ENCODE measurements at regions not wholly inside any gene's neighbourhood (a gene's known extent, or its start where the extent isn't known, plus 50 kb on each side); places are given as distances from the start of the nearest gene placed in this dataset.
"Not testable (repeated sequence)": the region's sequence is repeated elsewhere in the genome, so short reads cannot be mapped to it uniquely, and the experiment has no call there.

GRCh38 chr6:100304575-100304974, 160.1 kb downstream of the SIM1 start:
- Histone ChIP-seq H3K36me3 (ENCODE audit: insufficient read depth, low read length) (no peaks in the 10 kb centered on the region), H2AFZ (ENCODE audit: low read length) (no peak overlapping the region), H3K27me3 (ENCODE audit: low read length) (no peaks in the 10 kb centered on the region), H3K79me2 (ENCODE audit: low read length) (no peaks in the 10 kb centered on the region), H3K4me1 (ENCODE audit: low read length) (no peaks in the 10 kb centered on the region), H3K9me2 (replicated peaks; ENCODE audit: insufficient read depth, low read length) (no peaks in the 10 kb centered on the region), H4K20me1 (ENCODE audit: insufficient read depth, low read depth, low read length) (no peaks in the 10 kb centered on the region), H3K4me2 (ENCODE audit: low read depth, low read length, poor library complexity, severe bottlenecking) (no peak overlapping the region), H3K4me3 (ENCODE audit: low read length) (no peak overlapping the region), H3K9ac (ENCODE audit: low read length) (no peak overlapping the region), H3K9me3 (ENCODE audit: low read length) (no peaks in the 10 kb centered on the region), H3K27ac (ENCODE audit: low read length) (no peak overlapping the region)
- no peak for DNase-seq

- H3K4me1 ChIP-seq (ENCODE audit: low read length), result no peaks in the 10 kb centered on the region
- H3K9me2 ChIP-seq (replicated peaks; ENCODE audit: insufficient read depth, low read length), result no peaks in the 10 kb centered on the region
- H3K9ac ChIP-seq (ENCODE audit: low read length), result no peak overlapping the region
- H3K79me2 ChIP-seq (ENCODE audit: low read length), result no peaks in the 10 kb centered on the region
- H3K36me3 ChIP-seq (ENCODE audit: insufficient read depth, low read length), result no peaks in the 10 kb centered on the region
- no peak for DNase-seq
- no peak overlapping the region for H3K4me3 ChIP-seq (ENCODE audit: low read length)
- H3K27ac ChIP-seq (ENCODE audit: low read length), result no peak overlapping the region
- no peak overlapping the region for H2AFZ ChIP-seq (ENCODE audit: low read length)
- no peaks in the 10 kb centered on the region for H3K9me3 ChIP-seq (ENCODE audit: low read length)
- no peak overlapping the region for H3K4me2 ChIP-seq (ENCODE audit: low read depth, low read length, poor library complexity, severe bottlenecking)
- H3K27me3 ChIP-seq (ENCODE audit: low read length), result no peaks in the 10 kb centered on the region
- H4K20me1 ChIP-seq (ENCODE audit: insufficient read depth, low read depth, low read length), result no peaks in the 10 kb centered on the region
Measured at GRCh38 chr6:100301731-100302130, 163.0 kb downstream of the SIM1 start.

GRCh38 chr6:100300221-100300736, 164.4 kb downstream of the SIM1 start:
- Histone ChIP-seq H3K79me2 (ENCODE audit: low read length) (no peaks in the 10 kb centered on the region), H3K9ac (ENCODE audit: low read length) (no peak overlapping the region), H3K36me3 (ENCODE audit: insufficient read depth, low read length) (no peaks in the 10 kb centered on the region), H3K9me3 (ENCODE audit: low read length) (no peaks in the 10 kb centered on the region), H4K20me1 (ENCODE audit: insufficient read depth, low read depth, low read length) (no peaks in the 10 kb centered on the region), H3K27me3 (ENCODE audit: low read length) (no peaks in the 10 kb centered on the region), H3K9me2 (replicated peaks; ENCODE audit: insufficient read depth, low read length) (no peaks in the 10 kb centered on the region; the same call in 1 of the 2 replicates), H3K4me1 (ENCODE audit: low read length) (no peaks in the 10 kb centered on the region), H3K4me2 (ENCODE audit: low read depth, low read length, poor library complexity, severe bottlenecking) (no peak overlapping the region), H2AFZ (ENCODE audit: low read length) (no peak overlapping the region), H3K27ac (ENCODE audit: low read length) (no peak overlapping the region), H3K4me3 (ENCODE audit: low read length) (no peak overlapping the region)
- no peak for DNase-seq

- no peaks in the 10 kb centered on the region for H3K36me3 ChIP-seq (ENCODE audit: insufficient read depth, low read length)
- H2AFZ ChIP-seq (ENCODE audit: low read length), result no peak overlapping the region
- H3K4me3 ChIP-seq (ENCODE audit: low read length), result no peak overlapping the region
- DNase-seq, result no peak
- H3K4me1 ChIP-seq (ENCODE audit: low read length), result no peaks in the 10 kb centered on the region
- H3K4me2 ChIP-seq (ENCODE audit: low read depth, low read length, poor library complexity, severe bottlenecking), result no peak overlapping the region
- no peak overlapping the region for H3K9ac ChIP-seq (ENCODE audit: low read length)
- no peaks in the 10 kb centered on the region for H3K79me2 ChIP-seq (ENCODE audit: low read length)
- no peaks in the 10 kb centered on the region for H3K27me3 ChIP-seq (ENCODE audit: low read length)
- no peaks in the 10 kb centered on the region for H3K9me3 ChIP-seq (ENCODE audit: low read length)
- no peaks in the 10 kb centered on the region for H4K20me1 ChIP-seq (ENCODE audit: insufficient read depth, low read depth, low read length)
- H3K27ac ChIP-seq (ENCODE audit: low read length), result no peak overlapping the region
- no peaks in the 10 kb centered on the region; the same call in 1 of the 2 replicates for H3K9me2 ChIP-seq (replicated peaks; ENCODE audit: insufficient read depth, low read length)
Measured at GRCh38 chr6:100296810-100297544, 167.7 kb downstream of the SIM1 start.

- not testable (repeated sequence) for H3K36me3 ChIP-seq (ENCODE audit: insufficient read depth, low read length); H3K4me3 ChIP-seq (ENCODE audit: low read length); H3K27me3 ChIP-seq (ENCODE audit: low read length); H2AFZ ChIP-seq (ENCODE audit: low read length); H3K4me1 ChIP-seq (ENCODE audit: low read length); H3K27ac ChIP-seq (ENCODE audit: low read length); H4K20me1 ChIP-seq (ENCODE audit: insufficient read depth, low read depth, low read length); H3K9me2 ChIP-seq (replicated peaks; ENCODE audit: insufficient read depth, low read length); H3K9ac ChIP-seq (ENCODE audit: low read length); DNase-seq; H3K9me3 ChIP-seq (ENCODE audit: low read length); H3K4me2 ChIP-seq (ENCODE audit: low read depth, low read length, poor library complexity, severe bottlenecking); H3K79me2 ChIP-seq (ENCODE audit: low read length)
Measured at GRCh38 chr6:100295172-100295571, 169.5 kb downstream of the SIM1 start.

GRCh38 chr6:100289285-100289684, 175.4 kb downstream of the SIM1 start:
- Histone ChIP-seq H3K36me3 (ENCODE audit: insufficient read depth, low read length) (no peaks in the 10 kb centered on the region), H4K20me1 (ENCODE audit: insufficient read depth, low read depth, low read length) (no peaks in the 10 kb centered on the region), H3K9me2 (replicated peaks; ENCODE audit: insufficient read depth, low read length) (no peaks in the 10 kb centered on the region), H3K79me2 (ENCODE audit: low read length) (no peaks in the 10 kb centered on the region), H3K27me3 (ENCODE audit: low read length) (no peaks in the 10 kb centered on the region), H3K4me1 (ENCODE audit: low read length) (no peaks in the 10 kb centered on the region), H3K4me2 (ENCODE audit: low read depth, low read length, poor library complexity, severe bottlenecking) (no peak overlapping the region), H3K27ac (ENCODE audit: low read length) (no peak overlapping the region), H3K9me3 (ENCODE audit: low read length) (no peaks in the 10 kb centered on the region), H2AFZ (ENCODE audit: low read length) (no peak overlapping the region), H3K9ac (ENCODE audit: low read length) (no peak overlapping the region), H3K4me3 (ENCODE audit: low read length) (no peak overlapping the region)
- DNase-seq, result no peak

GRCh38 chr6:100288311-100288710, 176.4 kb downstream of the SIM1 start:
- H3K27ac ChIP-seq (ENCODE audit: low read length), result no peak overlapping the region

GRCh38 chr6:100283285-100283684, 181.4 kb downstream of the SIM1 start:
- Histone ChIP-seq H3K9me3 (ENCODE audit: low read length) (no peaks in the 10 kb centered on the region), H3K36me3 (ENCODE audit: insufficient read depth, low read length) (no peaks in the 10 kb centered on the region), H3K79me2 (ENCODE audit: low read length) (no peaks in the 10 kb centered on the region), H3K27me3 (ENCODE audit: low read length) (no peaks in the 10 kb centered on the region), H4K20me1 (ENCODE audit: insufficient read depth, low read depth, low read length) (no peaks in the 10 kb centered on the region), H3K4me3 (ENCODE audit: low read length) (no peak overlapping the region), H3K4me1 (ENCODE audit: low read length) (no peaks in the 10 kb centered on the region), H3K9ac (ENCODE audit: low read length) (no peak overlapping the region), H3K9me2 (replicated peaks; ENCODE audit: insufficient read depth, low read length) (no peaks in the 10 kb centered on the region), H3K27ac (ENCODE audit: low read length) (no peak overlapping the region), H2AFZ (ENCODE audit: low read length) (no peak overlapping the region), H3K4me2 (ENCODE audit: low read depth, low read length, poor library complexity, severe bottlenecking) (no peak overlapping the region)
- DNase-seq, result no peak

More at GRCh38 chr6:100288311-100288710, 176.4 kb downstream of the SIM1 start:
- H3K4me3 ChIP-seq (ENCODE audit: low read length), result no peak overlapping the region
- H3K9me2 ChIP-seq (replicated peaks; ENCODE audit: insufficient read depth, low read length), result no peaks in the 10 kb centered on the region
- no peaks in the 10 kb centered on the region for H4K20me1 ChIP-seq (ENCODE audit: insufficient read depth, low read depth, low read length)
- H3K36me3 ChIP-seq (ENCODE audit: insufficient read depth, low read length), result no peaks in the 10 kb centered on the region
- no peak overlapping the region for H2AFZ ChIP-seq (ENCODE audit: low read length)
- H3K79me2 ChIP-seq (ENCODE audit: low read length), result no peaks in the 10 kb centered on the region
- H3K4me1 ChIP-seq (ENCODE audit: low read length), result no peaks in the 10 kb centered on the region
- H3K27me3 ChIP-seq (ENCODE audit: low read length), result no peaks in the 10 kb centered on the region
- H3K4me2 ChIP-seq (ENCODE audit: low read depth, low read length, poor library complexity, severe bottlenecking), result no peak overlapping the region
- no peak for DNase-seq
- no peak overlapping the region for H3K9ac ChIP-seq (ENCODE audit: low read length)
- H3K9me3 ChIP-seq (ENCODE audit: low read length), result no peaks in the 10 kb centered on the region

All from Karpas-422 (cell line).